ENCODE measurements at regions not wholly inside any gene's neighbourhood (a gene's known extent, or its start where the extent isn't known, plus 50 kb on each side); places are given as distances from the start of the nearest gene placed in this dataset.

DNA sequence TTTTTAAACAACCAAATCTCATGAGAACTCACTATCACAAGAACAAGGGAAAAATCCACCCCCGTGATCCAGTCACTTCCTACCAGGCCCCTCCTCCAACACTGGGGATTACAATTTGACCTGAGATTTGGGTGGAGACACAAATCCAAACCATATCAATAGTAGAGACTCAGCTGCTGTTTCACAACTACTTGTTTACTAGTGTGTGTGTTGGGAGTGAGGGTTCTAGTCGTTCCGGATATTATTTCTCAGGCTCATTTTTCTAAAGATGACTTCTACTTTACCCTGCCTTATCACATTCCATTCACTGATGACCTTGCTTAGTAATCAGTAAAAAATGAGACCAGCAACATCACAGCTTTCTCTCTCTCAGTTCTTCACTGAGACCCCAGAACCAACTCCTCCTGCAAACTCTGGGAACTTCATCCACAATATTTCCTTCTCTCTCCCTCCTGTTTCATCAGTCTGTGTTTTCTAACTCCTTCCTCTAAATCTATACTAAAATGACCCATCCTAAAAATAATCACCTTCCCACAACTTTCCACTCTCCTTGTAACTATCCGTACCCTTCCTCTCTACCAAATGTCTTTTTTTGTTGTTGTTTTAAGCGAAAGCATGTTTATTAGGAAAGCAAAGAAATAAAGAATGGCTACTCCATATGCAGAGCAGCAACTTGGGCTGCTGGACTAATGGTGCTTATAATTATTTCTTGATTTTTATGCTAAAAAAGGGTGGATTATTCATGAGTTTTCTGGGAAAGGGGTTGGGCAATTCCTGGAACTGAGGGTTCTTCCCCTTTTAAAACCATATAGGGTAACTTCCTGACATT, 121.5 kb upstream of the SPRY4 start (continued):
- TF ChIP-seq ZNF3 (CRISPR knock-in tag; IDR thresholded peaks at IDR 0.05) = no peak
- peak; percentile 92 for TF ChIP-seq POLR2H (tag; IDR thresholded peaks at IDR 0.05; ENCODE audit: low read depth)

DNA sequence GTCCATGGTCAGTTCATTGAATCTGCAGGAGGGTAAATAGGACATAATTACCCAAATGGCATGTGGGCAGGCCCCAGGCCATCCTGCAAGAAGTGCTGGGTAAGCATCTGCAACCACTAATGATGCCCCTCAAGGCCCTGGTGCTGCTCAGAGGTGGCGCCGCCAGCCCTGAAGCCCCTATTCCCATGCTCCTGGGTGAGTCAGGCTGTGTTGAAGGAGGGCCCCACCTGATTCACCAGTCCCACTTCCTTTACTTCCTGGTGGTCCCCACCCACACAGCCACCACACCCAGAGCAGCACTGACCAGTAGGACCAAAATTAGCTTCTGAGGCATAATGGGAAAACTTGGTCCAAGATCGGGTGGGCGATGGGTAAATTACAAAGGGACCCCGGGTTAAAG, 120.4 kb upstream of the SPRY4 start:
- ATAC-seq = no peak; the same call in 2 of the 3 replicates
- intact Hi-C loops (cut with micrococcal nuclease) (loop anchor here (5.0 to 10.0 kb wide), 3 partner anchors 83 to 118 kb away; partner anchors contain the start of gene SPRY4), in situ Hi-C loops (cut with MboI) (no loop called here)
- Histone ChIP-seq H3K27ac (ENCODE audit: extremely low read depth, low read depth, low read length) (peak overlapping the region; percentile 79; the same call in 1 of the 3 replicates), H3K4me2 (ENCODE audit: insufficient read depth, low read length) (no peak overlapping the region), H3K9me3 (replicated peaks; ENCODE audit: control insufficient read depth, insufficient read depth, low read depth, low read length) (no peaks in the 10 kb centered on the region; the same call in 1 of the 2 replicates), H3K9me1 (ENCODE audit: control insufficient read depth, insufficient read depth, low read length) (no peaks in the 10 kb centered on the region), H2AFZ (ENCODE audit: low read depth, low read length) (peak overlapping the region; percentile 95), H3K27me3 (ENCODE audit: control insufficient read depth in 2 of 2, insufficient read depth in 2 of 2, low read length in 2 of 2) (no peaks in the 10 kb centered on the region), H3K9ac (ENCODE audit: insufficient read depth in 1 of 2, low read depth in 2 of 2, low read length in 2 of 2) (peak overlapping the region in 1 of 2 experiments; percentile 51; a peak in 1 of 4 replicates), H3K4me1 (replicated peaks in 1 of 2; ENCODE audit: control insufficient read depth in 2 of 2, insufficient read depth in 2 of 2, low read length in 2 of 2) (peaks cover 5 to 27% of the 10 kb centered on the region in 2 experiments), H3K79me2 (ENCODE audit: control insufficient read depth, insufficient read depth, low read length) (no peaks in the 10 kb centered on the region), H4K20me1 (replicated peaks; ENCODE audit: control insufficient read depth, insufficient read depth, low read length) (no peaks in the 10 kb centered on the region), H3K4me3 (no peak overlapping the region), H3K36me3 (ENCODE audit: control insufficient read depth, insufficient read depth, low read length) (no peaks in the 10 kb centered on the region)
- POLR2A ChIA-PET = interaction anchor here (0.6 to 1.8 kb wide), 3 partner anchors 15 to 303 kb away, joined by 3 to 5 read pairs (median 5); no protein-coding TSS in a partner anchor
- CTCF ChIA-PET (ENCODE audit: low intra/inter-chr PET ratio) = no interaction called here
- BruUV-seq (replicated peaks) = no TSS peak
- WGBS (ENCODE audit: insufficient coverage, low coverage, missing lambda C conversion rate) = 62% methylated on average over 5 of the region's 5 CpGs
- no peak for FAIRE-seq
- peak in 1 of 4 experiments; percentile 25 for DNase-seq (ENCODE audit: extremely low read depth in 1 of 4, low spot score in 3 of 4)
- TF ChIP-seq MAZ (CRISPR knock-in tag; conservative IDR thresholded peaks at IDR 0.05 in 1 of 2, IDR thresholded peaks at IDR 0.05 in 1 of 2) (0 out of 4 replicates have a peak, but pooled peaks of 1 of the 2 experiments have one; percentile 17), SMARCA5 (IDR thresholded peaks at IDR 0.05) (no peak), SMARCE1 (IDR thresholded peaks at IDR 0.05) (no peak), ZFPM2 (CRISPR knock-in tag; IDR thresholded peaks at IDR 0.05) (no peak), SNIP1 (IDR thresholded peaks at IDR 0.05; ENCODE audit: low read depth) (no peak), PKNOX1 (IDR thresholded peaks at IDR 0.05) (no peak), C11orf30 (IDR thresholded peaks at IDR 0.05; ENCODE audit: low read depth) (no peak), SAFB (IDR thresholded peaks at IDR 0.05; ENCODE audit: borderline replicate concordance, low read depth, low read length) (no peak), PTTG1 (tag; IDR thresholded peaks at IDR 0.05; ENCODE audit: low read depth) (no peak), THRAP3 (IDR thresholded peaks at IDR 0.05; ENCODE audit: borderline replicate concordance) (no peak), HDAC1 (IDR thresholded peaks at IDR 0.05) (no peak), ZNF511 (CRISPR knock-in tag; IDR thresholded peaks at IDR 0.05) (no peak), FOXA3 (CRISPR knock-in tag; conservative IDR thresholded peaks at IDR 0.05 in 1 of 2, IDR thresholded peaks at IDR 0.05 in 1 of 2) (no peak), MEF2A (IDR thresholded peaks at IDR 0.05; ENCODE audit: control insufficient read depth, low read depth, low read length) (no peak)
- TF ChIP-seq, protein P1, sequence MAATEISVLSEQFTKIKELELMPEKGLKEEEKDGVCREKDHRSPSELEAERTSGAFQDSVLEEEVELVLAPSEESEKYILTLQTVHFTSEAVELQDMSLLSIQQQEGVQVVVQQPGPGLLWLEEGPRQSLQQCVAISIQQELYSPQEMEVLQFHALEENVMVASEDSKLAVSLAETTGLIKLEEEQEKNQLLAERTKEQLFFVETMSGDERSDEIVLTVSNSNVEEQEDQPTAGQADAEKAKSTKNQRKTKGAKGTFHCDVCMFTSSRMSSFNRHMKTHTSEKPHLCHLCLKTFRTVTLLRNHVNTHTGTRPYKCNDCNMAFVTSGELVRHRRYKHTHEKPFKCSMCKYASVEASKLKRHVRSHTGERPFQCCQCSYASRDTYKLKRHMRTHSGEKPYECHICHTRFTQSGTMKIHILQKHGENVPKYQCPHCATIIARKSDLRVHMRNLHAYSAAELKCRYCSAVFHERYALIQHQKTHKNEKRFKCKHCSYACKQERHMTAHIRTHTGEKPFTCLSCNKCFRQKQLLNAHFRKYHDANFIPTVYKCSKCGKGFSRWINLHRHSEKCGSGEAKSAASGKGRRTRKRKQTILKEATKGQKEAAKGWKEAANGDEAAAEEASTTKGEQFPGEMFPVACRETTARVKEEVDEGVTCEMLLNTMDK (IDR thresholded peaks at IDR 0.05; ENCODE audit: borderline replicate concordance, insufficient read depth, low read depth, low read length, poor library complexity, severe bottlenecking) = no peak

Data from K562 (cell line).